ENCODE measurements at regions not wholly inside any gene's neighbourhood (a gene's known extent, or its start where the extent isn't known, plus 50 kb on each side); places are given as distances from the start of the nearest gene placed in this dataset.

GRCh38 chr13:112140366-112140765, 73.4 kb downstream of the SOX1 start:
- TF ChIP-seq POLR2A (IDR thresholded peaks at IDR 0.05; ENCODE audit: control extremely low read depth in 1 of 2, low read depth in 2 of 2, low read length in 2 of 2) (no peak), TAF1 (IDR thresholded peaks at IDR 0.05; ENCODE audit: low read depth, low read length) (no peak), TBP (IDR thresholded peaks at IDR 0.05; ENCODE audit: low read depth, low read length) (no peak), POLR2AphosphoS5 (IDR thresholded peaks at IDR 0.05; ENCODE audit: low read depth, low read length) (no peak), ATF2 (IDR thresholded peaks at IDR 0.05; ENCODE audit: low read length) (no peak), EP300 (IDR thresholded peaks at IDR 0.05; ENCODE audit: borderline replicate concordance in 1 of 2, low read depth in 2 of 2, low read length in 2 of 2) (no peak), RAD21 (IDR thresholded peaks at IDR 0.05 in 1 of 2, conservative IDR thresholded peaks at IDR 0.05 in 1 of 2; ENCODE audit: low read depth in 2 of 2, low read length in 2 of 2) (no peak), RXRA (IDR thresholded peaks at IDR 0.05; ENCODE audit: insufficient read depth, low read depth, low read length) (no peak), CTCF (IDR thresholded peaks at IDR 0.05; ENCODE audit: control extremely low read depth in 1 of 3, insufficient read depth in 1 of 3, low read depth in 1 of 3, low read length in 3 of 3) (no peak), FOSL1 (IDR thresholded peaks at IDR 0.05; ENCODE audit: insufficient read depth, low read depth, low read length) (no peak), KDM1A (IDR thresholded peaks at IDR 0.05; ENCODE audit: borderline replicate concordance, low read length) (no peak), MAX (IDR thresholded peaks at IDR 0.05) (no peak), SIRT6 (IDR thresholded peaks at IDR 0.05; ENCODE audit: low read length) (no peak), TEAD4 (IDR thresholded peaks at IDR 0.05; ENCODE audit: low read depth, low read length) (no peak)
